Muscle of leg (tissue), 3 donors: ENCODE measurements at regions not wholly inside any gene's neighbourhood (a gene's known extent, or its start where the extent isn't known, plus 50 kb on each side); places are given as distances from the start of the nearest gene placed in this dataset.
"Not testable (repeated sequence)": the region's sequence is repeated elsewhere in the genome, so short reads cannot be mapped to it uniquely, and the experiment has no call there.

Experiments
- DNase-seq: peaks from one replicate; pipeline ENCODE4 v3.0.0; 2013
- H3K27ac ChIP-seq: one replicate; pipeline ENCODE4 v1.5.1; 2013; ENCODE audit warnings: mild to moderate bottlenecking, low read length, control low read depth
- H3K27me3 ChIP-seq: one replicate; pipeline ENCODE4 v1.6.1; 2013; ENCODE audit warnings: low read length; ENCODE audit not compliant: control insufficient read depth, insufficient read depth
- H3K36me3 ChIP-seq: one replicate; pipeline ENCODE4 v1.6.1; 2013; ENCODE audit warnings: low read length; ENCODE audit not compliant: control insufficient read depth, insufficient read depth
- H3K4me1 ChIP-seq: one replicate; pipeline ENCODE4 v1.6.1; 2013; ENCODE audit warnings: low read length; ENCODE audit not compliant: control insufficient read depth, insufficient read depth
- H3K4me3 ChIP-seq: one replicate; pipeline ENCODE4 v1.5.1; 2013; ENCODE audit warnings: low read length, control low read depth
- H3K9me3 ChIP-seq: replicated peaks from 2 replicates; pipeline ENCODE4 v1.6.1; 2013; ENCODE audit warnings: low read depth, low read length; ENCODE audit not compliant: control insufficient read depth
- WGBS: methylation state at CpG from one replicate; pipeline ENCODE4 v1.1.5; 2013; ENCODE audit warnings: missing lambda C conversion rate; ENCODE audit not compliant: insufficient coverage; 5-methylcytosine and 5-hydroxymethylcytosine counted together

- Histone ChIP-seq H3K27ac (no peak overlapping the region), H3K36me3 (no peaks in the 10 kb centered on the region), H3K27me3 (no peaks in the 10 kb centered on the region), H3K4me1 (peaks cover 6% of the 10 kb centered on the region), H3K9me3 (peaks cover 10% of the 10 kb centered on the region), H3K4me3 (no peak overlapping the region)
- 24% methylated on average over 3 of the region's 7 CpGs for WGBS
- peak; percentile 54 for DNase-seq
Measured at GRCh38 chr5:111635151-111635902, 121.7 kb downstream of the NREP start.

GRCh38 chr5:111631328-111631727, 119.0 kb upstream of the STARD4 start:
- DNase-seq = no peak
- Histone ChIP-seq H3K27me3 (no peaks in the 10 kb centered on the region), H3K36me3 (no peaks in the 10 kb centered on the region), H3K27ac (no peak overlapping the region), H3K4me1 (peaks cover 6% of the 10 kb centered on the region), H3K9me3 (no peaks in the 10 kb centered on the region), H3K4me3 (no peak overlapping the region)
- WGBS = no CpG with 5 or more reads among the region's 3 CpGs

- H3K36me3 ChIP-seq = no peaks in the 10 kb centered on the region
- peak; percentile 87 for DNase-seq
- H3K27ac ChIP-seq = no peak overlapping the region
- H3K4me3 ChIP-seq = no peak overlapping the region
- no peaks in the 10 kb centered on the region for H3K4me1 ChIP-seq
- H3K9me3 ChIP-seq = no peaks in the 10 kb centered on the region
- H3K27me3 ChIP-seq = no peaks in the 10 kb centered on the region
Measured at GRCh38 chr5:111628901-111629300, 116.6 kb upstream of the STARD4 start.

- H3K4me1 ChIP-seq = no peaks in the 10 kb centered on the region
Measured at GRCh38 chr5:111627862-111628261, 115.5 kb upstream of the STARD4 start.

GRCh38 chr5:111626473-111627148, 114.3 kb upstream of the STARD4 start:
- 100% methylated on average over 2 of the region's 2 CpGs for WGBS
- Histone ChIP-seq H3K9me3 (no peaks in the 10 kb centered on the region), H3K36me3 (no peaks in the 10 kb centered on the region), H3K27me3 (no peaks in the 10 kb centered on the region), H3K4me1 (no peaks in the 10 kb centered on the region), H3K27ac (no peak overlapping the region), H3K4me3 (no peak overlapping the region)
- no peak for DNase-seq

More at GRCh38 chr5:111627862-111628261, 115.5 kb upstream of the STARD4 start:
- no CpG with 5 or more reads among the region's 3 CpGs for WGBS
- Histone ChIP-seq H3K4me3 (no peak overlapping the region), H3K27me3 (no peaks in the 10 kb centered on the region), H3K36me3 (no peaks in the 10 kb centered on the region), H3K9me3 (no peaks in the 10 kb centered on the region), H3K27ac (no peak overlapping the region)
- no peak for DNase-seq

GRCh38 chr5:111618623-111619271, 106.4 kb upstream of the STARD4 start:
- no peaks in the 10 kb centered on the region for H3K9me3 ChIP-seq
- no peaks in the 10 kb centered on the region for H3K4me1 ChIP-seq
- no peak overlapping the region for H3K4me3 ChIP-seq
- no CpG with 5 or more reads among the region's 5 CpGs for WGBS
- H3K27me3 ChIP-seq = no peaks in the 10 kb centered on the region
- H3K36me3 ChIP-seq = no peaks in the 10 kb centered on the region
- no peak for DNase-seq
- H3K27ac ChIP-seq = no peak overlapping the region

- WGBS = 57% methylated on average over 1 of the region's 1 CpG
- Histone ChIP-seq H3K9me3 (no peaks in the 10 kb centered on the region), H3K4me1 (no peaks in the 10 kb centered on the region), H3K36me3 (no peaks in the 10 kb centered on the region), H3K27ac (no peak overlapping the region), H3K27me3 (no peaks in the 10 kb centered on the region), H3K4me3 (no peak overlapping the region)
- no peak for DNase-seq
Measured at GRCh38 chr5:111615054-111615453, 102.7 kb upstream of the STARD4 start.

- DNase-seq, H3K27ac ChIP-seq, H3K27me3 ChIP-seq, H3K4me3 ChIP-seq, H3K36me3 ChIP-seq, H3K9me3 ChIP-seq, H3K4me1 ChIP-seq: not testable (repeated sequence)
- 94% methylated on average over 25 of the region's 32 CpGs for WGBS
Measured at GRCh38 chr5:111612013-111612630, 99.8 kb upstream of the STARD4 start.

GRCh38 chr5:111606194-111606593, 93.9 kb upstream of the STARD4 start:
- no CpG with 5 or more reads among the region's 2 CpGs for WGBS
- no peaks in the 10 kb centered on the region for H3K27me3 ChIP-seq
- no peak overlapping the region for H3K4me3 ChIP-seq
- H3K9me3 ChIP-seq = no peaks in the 10 kb centered on the region
- H3K36me3 ChIP-seq = no peaks in the 10 kb centered on the region
- no peak for DNase-seq
- H3K27ac ChIP-seq = no peak overlapping the region
- no peaks in the 10 kb centered on the region for H3K4me1 ChIP-seq

GRCh38 chr5:111603446-111603827, 91.1 kb upstream of the STARD4 start:
- H3K9me3 ChIP-seq = no peaks in the 10 kb centered on the region
- H3K27me3 ChIP-seq = no peaks in the 10 kb centered on the region
- DNase-seq = no peak
- 67% methylated on average over 1 of the region's 2 CpGs for WGBS
- H3K27ac ChIP-seq = no peak overlapping the region
- H3K36me3 ChIP-seq = no peaks in the 10 kb centered on the region
- H3K4me3 ChIP-seq = no peak overlapping the region
- H3K4me1 ChIP-seq = no peaks in the 10 kb centered on the region
